Right lobe of liver (tissue), 6 donors: ENCODE measurements at regions not wholly inside any gene's neighbourhood (a gene's known extent, or its start where the extent isn't known, plus 50 kb on each side); places are given as distances from the start of the nearest gene placed in this dataset.

ENCODE experiments used
- ATAC-seq, 4 donors: fragments of 200-7000 bp; cut with Tn5 transposase; one replicate each; pipeline ENCODE4 v1.9.1; 2020; ENCODE audit warnings: mild to moderate bottlenecking in 4 of 4, moderate library complexity in 4 of 4
- DNase-seq, 3 donors: peaks; one replicate each; pipeline ENCODE4 v3.0.0-alpha.2; 2020
- H3K27ac ChIP-seq, 3 donors: fragments of 200-600 bp; one replicate each; pipeline ENCODE4 v1.8.0; 2022
- H3K27me3 ChIP-seq, 2 donors: fragments of 200-600 bp; one replicate each; pipeline ENCODE4 v1.8.0; 2022
- H3K36me3 ChIP-seq, 4 donors: fragments of 200-600 bp; sonication (generic) in 1 of 4; one replicate each; pipeline versions ENCODE4 v1.5.1 to v1.8.0; 2017 to 2022; ENCODE audit warnings: control low read depth in 1 of 4
- H3K4me1 ChIP-seq, 4 donors: fragments of 200-600 bp; sonication (generic) in 1 of 4; one replicate each; pipeline versions ENCODE4 v1.5.1 to v1.8.0; 2017 to 2022; ENCODE audit warnings: control low read depth in 1 of 4
- H3K4me3 ChIP-seq, 3 donors: fragments of 200-600 bp; one replicate each; pipeline ENCODE4 v1.8.0; 2022
- H3K9me3 ChIP-seq, 4 donors: fragments of 200-600 bp; sonication (generic) in 1 of 4; one replicate each; pipeline versions ENCODE4 v1.5.1 to v1.8.0; 2017 to 2022; ENCODE audit warnings: control low read depth in 1 of 4
- CTCF ChIP-seq, 4 donors: fragments of 200-600 bp in 3 of 4; fragments of 450-650 bp in 1 of 4; IDR thresholded peaks; one replicate each; pipeline versions ENCODE4 v1.5.1 to v1.8.0; 2016 to 2022; ENCODE audit warnings: antibody characterized with exemption in 4 of 4, mild to moderate bottlenecking in 2 of 4
- POLR2A ChIP-seq: fragments of 450-650 bp; IDR thresholded peaks from one replicate; pipeline ENCODE4 v1.6.1; 2017; ENCODE audit warnings: antibody characterized with exemption, mild to moderate bottlenecking
- WGBS: methylation state at CpG from one replicate; pipeline ENCODE4 v1.1.6; 2018; ENCODE audit warnings: low coverage, low lambda C conversion rate; ENCODE audit not compliant: insufficient coverage; ENCODE audit errors: missing lambda C conversion rate; 5-methylcytosine and 5-hydroxymethylcytosine counted together
- intact Hi-C, 2 donors: fragments of 100-400 bp; cut with DNase I; formaldehyde crosslinking; loops; one replicate each; pipeline versions ENCODE4 v1.11.2 to v1.14.1; 2022
- donor health status: DM: no; HTN: yes; CAD: no.
- donor health status: DM: no; HTN: no; CAD: no.
- donor health status: DM: no; HTN: no; CAD: no.
- donor health status: DM: no; HTN: yes; CAD: no.
- donor health status: DM: no; HTN: yes; CAD: no.

- TF ChIP-seq CTCF (IDR thresholded peaks at IDR 0.05) (no peak), POLR2A (no peak)
- Histone ChIP-seq H3K27me3 (no peaks in the 10 kb centered on the region), H3K9me3 (no peaks in the 10 kb centered on the region), H3K4me3 (no peak overlapping the region), H3K27ac (no peak overlapping the region), H3K4me1 (no peaks in the 10 kb centered on the region), H3K36me3 (no peaks in the 10 kb centered on the region)
- intact Hi-C loops, result no loop called here
- WGBS, result 53% methylated on average over 3 of the region's 3 CpGs
- no peak for DNase-seq
- ATAC-seq, result no peak
Measured at GRCh38 chr10:47073967-47074366, 162.7 kb downstream of the PTPN20 start.

GRCh38 chr10:47076949-47077361, 165.7 kb downstream of the PTPN20 start:
- H3K27ac ChIP-seq, result no peak overlapping the region
- intact Hi-C loops, result no loop called here
- no peaks in the 10 kb centered on the region for H3K27me3 ChIP-seq
- 49% methylated on average over 8 of the region's 8 CpGs for WGBS
- DNase-seq, result no peak
- no peak for ATAC-seq
- H3K4me3 ChIP-seq, result no peak overlapping the region
- TF ChIP-seq POLR2A (no peak), CTCF (IDR thresholded peaks at IDR 0.05) (no peak)
- H3K9me3 ChIP-seq, result no peaks in the 10 kb centered on the region
- no peaks in the 10 kb centered on the region for H3K4me1 ChIP-seq
- no peaks in the 10 kb centered on the region for H3K36me3 ChIP-seq

- ATAC-seq (no peak), DNase-seq (no peak)
- no peaks in the 10 kb centered on the region for H3K9me3 ChIP-seq
- H3K36me3 ChIP-seq, result no peaks in the 10 kb centered on the region
- 76% methylated on average over 6 of the region's 9 CpGs for WGBS
- no peaks in the 10 kb centered on the region for H3K27me3 ChIP-seq
- no peak overlapping the region for H3K27ac ChIP-seq
- no peak overlapping the region for H3K4me3 ChIP-seq
- intact Hi-C loops, result no loop called here
- TF ChIP-seq CTCF (IDR thresholded peaks at IDR 0.05) (no peak), POLR2A (no peak)
- H3K4me1 ChIP-seq, result no peaks in the 10 kb centered on the region
Measured at GRCh38 chr10:47077386-47077785, 166.2 kb downstream of the PTPN20 start.

GRCh38 chr10:47077941-47078340, 166.7 kb downstream of the PTPN20 start:
- H3K4me1 ChIP-seq, result no peaks in the 10 kb centered on the region
- WGBS, result 71% methylated on average over 4 of the region's 8 CpGs
- no peak for DNase-seq
- intact Hi-C loops, result no loop called here
- TF ChIP-seq CTCF (IDR thresholded peaks at IDR 0.05), result no peak
- no peak for TF ChIP-seq POLR2A
- no peaks in the 10 kb centered on the region for H3K36me3 ChIP-seq
- H3K27me3 ChIP-seq, result no peaks in the 10 kb centered on the region
- H3K27ac ChIP-seq, result no peak overlapping the region
- no peak overlapping the region for H3K4me3 ChIP-seq
- H3K9me3 ChIP-seq, result no peaks in the 10 kb centered on the region
- no peak for ATAC-seq
